RWPE2 (cell line): ENCODE measurements at regions not wholly inside any gene's neighbourhood (a gene's known extent, or its start where the extent isn't known, plus 50 kb on each side); places are given as distances from the start of the nearest gene placed in this dataset.

Experiments used
- ATAC-seq: fragments of 200-7000 bp; cut with Tn5 transposase; 3 replicates; pipeline ENCODE4 v1.9.1; 2021; ENCODE audit warnings: low read depth
- DNase-seq: peaks from one replicate; pipeline ENCODE4 v3.0.0-alpha.2; 2020; ENCODE audit warnings: low spot score
- H3K27ac ChIP-seq: fragments of 450-650 bp; 2 replicates; pipeline ENCODE4 v1.5.1; 2017; ENCODE audit warnings: mild to moderate bottlenecking; ENCODE audit not compliant: poor library complexity, severe bottlenecking
- H3K27me3 ChIP-seq: fragments of 250-450 bp; sonication (Bioruptor Pico); 2 replicates; pipeline ENCODE4 v1.5.1; 2021; ENCODE audit warnings: mild to moderate bottlenecking, moderate library complexity; ENCODE audit not compliant: insufficient read depth, poor library complexity, severe bottlenecking
- H3K36me3 ChIP-seq: fragments of 250-450 bp; sonication (Bioruptor Pico); 2 replicates; pipeline ENCODE4 v1.5.1; 2020; ENCODE audit warnings: low read depth, mild to moderate bottlenecking, moderate library complexity
- H3K4me1 ChIP-seq: fragments of 250-450 bp; sonication (Bioruptor Pico); 2 replicates; pipeline ENCODE4 v1.5.1; 2021; ENCODE audit warnings: mild to moderate bottlenecking, moderate library complexity; ENCODE audit not compliant: insufficient read depth, poor library complexity, severe bottlenecking
- H3K4me3 ChIP-seq: fragments of 250-450 bp; sonication (Bioruptor Pico); 2 replicates; pipeline ENCODE4 v1.5.1; 2021; ENCODE audit warnings: mild to moderate bottlenecking, moderate library complexity; ENCODE audit not compliant: severe bottlenecking
- H3K9me3 ChIP-seq: fragments of 250-450 bp; sonication (Bioruptor Pico); 2 replicates; pipeline ENCODE4 v1.5.1; 2021; ENCODE audit warnings: mild to moderate bottlenecking, moderate library complexity; ENCODE audit not compliant: severe bottlenecking
- CTCF ChIP-seq: fragments of 450-650 bp; IDR thresholded peaks from one replicate; pipeline ENCODE4 v1.5.1; 2017; ENCODE audit warnings: mild to moderate bottlenecking, moderate library complexity; ENCODE audit not compliant: poor library complexity, severe bottlenecking

GRCh38 chr1:185663771-185664296 lies 70.4 kb upstream of the HMCN1 start:
- Histone ChIP-seq H3K27ac (no peak overlapping the region), H3K27me3 (no peaks in the 10 kb centered on the region), H3K36me3 (no peaks in the 10 kb centered on the region), H3K4me3 (no peak overlapping the region), H3K9me3 (no peaks in the 10 kb centered on the region), H3K4me1 (no peaks in the 10 kb centered on the region)
- ATAC-seq (no peak), DNase-seq (no peak)
- no peak for TF ChIP-seq CTCF

DNA sequence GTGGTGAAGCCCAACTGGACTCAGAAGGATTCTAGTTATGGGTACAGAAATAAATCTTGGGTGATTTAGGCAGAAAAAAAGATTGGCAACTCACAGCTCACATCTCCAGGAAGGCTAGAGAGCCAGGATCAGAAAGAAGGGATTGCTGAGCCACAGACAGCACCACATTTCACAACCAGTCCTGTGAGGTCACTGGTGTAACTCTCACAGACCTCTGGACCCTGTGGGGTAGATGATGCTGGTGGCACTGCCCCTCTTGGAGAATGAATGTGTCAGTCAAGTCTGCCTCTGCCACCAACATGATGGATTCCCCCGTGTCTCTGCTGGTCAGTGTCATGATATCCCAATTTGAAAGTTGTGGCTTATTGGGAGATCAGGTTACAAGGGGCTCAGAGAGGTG lies 70.9 kb upstream of the HMCN1 start:
- H3K4me1 ChIP-seq = no peaks in the 10 kb centered on the region
- H3K4me3 ChIP-seq = no peak overlapping the region
- no peaks in the 10 kb centered on the region for H3K36me3 ChIP-seq
- H3K27me3 ChIP-seq = no peaks in the 10 kb centered on the region
- no peaks in the 10 kb centered on the region for H3K9me3 ChIP-seq
- ATAC-seq = no peak
- H3K27ac ChIP-seq = no peak overlapping the region
- no peak for DNase-seq
- no peak for TF ChIP-seq CTCF

GRCh38 chr1:185661971-185662370 lies 72.2 kb upstream of the HMCN1 start:
- ATAC-seq (no peak), DNase-seq (no peak)
- Histone ChIP-seq H3K27me3 (no peaks in the 10 kb centered on the region), H3K27ac (no peak overlapping the region), H3K9me3 (no peaks in the 10 kb centered on the region), H3K36me3 (no peaks in the 10 kb centered on the region), H3K4me3 (no peak overlapping the region), H3K4me1 (no peaks in the 10 kb centered on the region)
- TF ChIP-seq CTCF = no peak

DNA sequence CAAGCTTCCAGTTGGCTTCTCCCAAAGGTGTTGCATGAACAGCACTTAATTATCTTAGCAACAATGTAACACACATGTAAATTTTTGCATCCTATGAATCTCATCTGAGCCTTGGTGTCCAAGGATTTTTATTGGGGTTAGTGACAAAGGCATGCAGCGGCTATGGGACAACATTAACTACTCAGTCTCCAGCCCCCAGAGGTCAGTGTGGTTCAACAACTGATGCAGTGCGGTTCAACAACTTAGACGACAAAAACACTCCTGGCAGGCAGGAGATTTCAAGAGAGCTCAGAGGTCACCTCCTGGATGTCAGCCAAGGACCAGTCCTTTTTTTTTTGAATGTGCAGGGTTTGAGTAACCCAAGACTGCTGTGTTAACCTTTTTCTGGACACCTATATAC lies 77.5 kb upstream of the HMCN1 start:
- no peak for TF ChIP-seq CTCF
- no peak for ATAC-seq
- no peak overlapping the region for H3K27ac ChIP-seq
- no peak overlapping the region for H3K4me3 ChIP-seq
- H3K27me3 ChIP-seq = no peaks in the 10 kb centered on the region
- no peaks in the 10 kb centered on the region for H3K36me3 ChIP-seq
- H3K4me1 ChIP-seq = no peaks in the 10 kb centered on the region
- no peak for DNase-seq
- no peaks in the 10 kb centered on the region for H3K9me3 ChIP-seq

- DNase-seq = no peak
- no peak for TF ChIP-seq CTCF
- no peaks in the 10 kb centered on the region for H3K4me1 ChIP-seq
Observed at GRCh38 chr1:185654952-185655314, 79.3 kb upstream of the HMCN1 start.

More at GRCh38 chr1:185654952-185655314, 79.3 kb upstream of the HMCN1 start:
- Histone ChIP-seq H3K27me3 (no peaks in the 10 kb centered on the region), H3K27ac (no peak overlapping the region), H3K36me3 (no peaks in the 10 kb centered on the region), H3K4me3 (no peak overlapping the region), H3K9me3 (no peaks in the 10 kb centered on the region)
- ATAC-seq = no peak
